Gastrocnemius medialis (tissue), 4 donors: ENCODE measurements at regions not wholly inside any gene's neighbourhood (a gene's known extent, or its start where the extent isn't known, plus 50 kb on each side); places are given as distances from the start of the nearest gene placed in this dataset.

Experiments
- POLR2A ChIP-seq, 2 donors: fragments of 450-650 bp; IDR thresholded peaks; one replicate each; pipeline ENCODE4 v1.6.1; 2017; ENCODE audit warnings: antibody characterized with exemption in 2 of 2, mild to moderate bottlenecking in 2 of 2, moderate library complexity in 2 of 2
- TF ChIP-seq, protein P1 (sequence below), 5 experiments: fragments of 450-650 bp in 3 of 5; fragments of 200-600 bp in 2 of 5; sonication (generic) in 2 of 5; IDR thresholded peaks in 4 of 5; conservative IDR thresholded peaks in 1 of 5; 1 replicate in 4 of 5; 2 replicates in 1 of 5; pipeline ENCODE4 v1.5.1; 2016 to 2019; ENCODE audit warnings: antibody characterized with exemption in 5 of 5, mild to moderate bottlenecking in 3 of 5, moderate library complexity in 3 of 5

DNA sequence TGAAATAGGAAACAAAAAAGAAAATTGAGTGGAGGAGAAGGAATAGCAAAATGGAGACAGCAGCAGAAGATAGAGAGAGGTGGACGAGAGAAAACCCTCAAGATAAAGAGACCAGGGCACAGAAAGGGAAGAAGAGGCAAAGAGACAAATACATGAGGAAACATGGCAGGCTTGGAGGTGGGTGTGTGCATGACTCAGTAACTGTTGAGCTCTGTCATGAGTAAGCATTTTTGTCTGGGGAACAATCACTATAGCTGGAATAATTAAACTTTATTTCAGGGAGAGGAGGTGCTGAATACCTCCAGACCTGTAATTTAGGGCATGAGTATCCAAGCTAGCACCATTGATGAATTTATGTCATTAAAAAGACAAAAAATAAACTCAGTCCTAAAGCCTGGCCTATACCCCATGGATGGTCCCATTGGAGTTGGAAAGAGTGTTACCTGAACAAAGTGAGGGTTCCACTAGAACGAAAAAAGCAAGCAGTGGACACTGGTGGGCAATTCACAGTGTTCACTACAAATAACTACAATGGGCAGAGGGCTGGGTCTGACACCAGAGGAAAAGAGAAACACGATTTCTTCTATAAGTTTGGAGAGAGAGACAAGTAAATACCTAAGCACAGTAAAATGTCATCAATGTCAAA, 145.5 kb downstream of the ADCYAP1 start:
- TF ChIP-seq, protein P1, sequence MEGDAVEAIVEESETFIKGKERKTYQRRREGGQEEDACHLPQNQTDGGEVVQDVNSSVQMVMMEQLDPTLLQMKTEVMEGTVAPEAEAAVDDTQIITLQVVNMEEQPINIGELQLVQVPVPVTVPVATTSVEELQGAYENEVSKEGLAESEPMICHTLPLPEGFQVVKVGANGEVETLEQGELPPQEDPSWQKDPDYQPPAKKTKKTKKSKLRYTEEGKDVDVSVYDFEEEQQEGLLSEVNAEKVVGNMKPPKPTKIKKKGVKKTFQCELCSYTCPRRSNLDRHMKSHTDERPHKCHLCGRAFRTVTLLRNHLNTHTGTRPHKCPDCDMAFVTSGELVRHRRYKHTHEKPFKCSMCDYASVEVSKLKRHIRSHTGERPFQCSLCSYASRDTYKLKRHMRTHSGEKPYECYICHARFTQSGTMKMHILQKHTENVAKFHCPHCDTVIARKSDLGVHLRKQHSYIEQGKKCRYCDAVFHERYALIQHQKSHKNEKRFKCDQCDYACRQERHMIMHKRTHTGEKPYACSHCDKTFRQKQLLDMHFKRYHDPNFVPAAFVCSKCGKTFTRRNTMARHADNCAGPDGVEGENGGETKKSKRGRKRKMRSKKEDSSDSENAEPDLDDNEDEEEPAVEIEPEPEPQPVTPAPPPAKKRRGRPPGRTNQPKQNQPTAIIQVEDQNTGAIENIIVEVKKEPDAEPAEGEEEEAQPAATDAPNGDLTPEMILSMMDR (IDR thresholded peaks at IDR 0.05 in 4 of 5, conservative IDR thresholded peaks at IDR 0.05 in 1 of 5): no peak
- no peak for TF ChIP-seq POLR2A (IDR thresholded peaks at IDR 0.05)
